NCI-H1694 (cell line): ENCODE measurements at regions not wholly inside any gene's neighbourhood (a gene's known extent, or its start where the extent isn't known, plus 50 kb on each side); places are given as distances from the start of the nearest gene placed in this dataset.
A peak's percentile ranks its signal among the peaks of the same experiment; 100 is the strongest.

ENCODE experiments used
- DNase-seq: peaks from one replicate; lab custom pipeline; 2025; lab: John Stamatoyannopoulos, UW

GRCh38 chr6:134495203-134495889, 177.4 kb upstream of the SGK1 start:
- no peak for DNase-seq

GRCh38 chr6:134493789-134494188, 175.9 kb upstream of the SGK1 start:
- DNase-seq = no peak

GRCh38 chr6:134491477-134491876, 173.6 kb upstream of the SGK1 start:
- no peak for DNase-seq

- DNase-seq = no peak
Observed at GRCh38 chr6:134482593-134483270, 164.8 kb upstream of the SGK1 start.

- no peak for DNase-seq
Observed at GRCh38 chr6:134481966-134482365, 164.1 kb upstream of the SGK1 start.

GRCh38 chr6:134480593-134480992, 162.7 kb upstream of the SGK1 start:
- no peak for DNase-seq

GRCh38 chr6:134478764-134479399, 161.0 kb upstream of the SGK1 start:
- DNase-seq = no peak

- DNase-seq = no peak
Observed at GRCh38 chr6:134477991-134478635, 160.2 kb upstream of the SGK1 start.

- no peak for DNase-seq
Observed at GRCh38 chr6:134474955-134475354, 157.0 kb upstream of the SGK1 start.

GRCh38 chr6:134472661-134473060, 154.7 kb upstream of the SGK1 start:
- DNase-seq = no peak

- DNase-seq = no peak
Observed at GRCh38 chr6:134472046-134472445, 154.1 kb upstream of the SGK1 start.

- DNase-seq = no peak
Observed at GRCh38 chr6:134470457-134470975, 152.6 kb upstream of the SGK1 start.

GRCh38 chr6:134469702-134470456, 152.0 kb upstream of the SGK1 start:
- no peak for DNase-seq

GRCh38 chr6:134468633-134469032, 150.7 kb upstream of the SGK1 start:
- no peak for DNase-seq

GRCh38 chr6:134467620-134468019, 149.7 kb upstream of the SGK1 start:
- DNase-seq = no peak

GRCh38 chr6:134466771-134467525, 149.0 kb upstream of the SGK1 start:
- DNase-seq = no peak

GRCh38 chr6:134464690-134465411, 146.9 kb upstream of the SGK1 start:
- DNase-seq = peak; percentile 41

- no peak for DNase-seq
Observed at GRCh38 chr6:134458857-134459657, 141.1 kb upstream of the SGK1 start.

GRCh38 chr6:134457941-134458340, 140.0 kb upstream of the SGK1 start:
- no peak for DNase-seq

GRCh38 chr6:134456226-134456625, 138.3 kb upstream of the SGK1 start:
- no peak for DNase-seq
